NCI-H2029 (cell line): ENCODE measurements at regions not wholly inside any gene's neighbourhood (a gene's known extent, or its start where the extent isn't known, plus 50 kb on each side); places are given as distances from the start of the nearest gene placed in this dataset.
A peak's percentile ranks its signal among the peaks of the same experiment; 100 is the strongest.
"Not testable (repeated sequence)": the region's sequence is repeated elsewhere in the genome, so short reads cannot be mapped to it uniquely, and the experiment has no call there.

Experiments used
- DNase-seq: peaks from one replicate; lab custom pipeline; 2025; lab: John Stamatoyannopoulos, UW

GRCh38 chr4:157781361-157781760 is 391.5 kb downstream of the GASK1B start:
- no peak for DNase-seq

- no peak for DNase-seq
These were observed 393.7 kb downstream of the GASK1B start for GRCh38 chr4:157779081-157779480.

- DNase-seq = no peak
These were observed 395.8 kb downstream of the GASK1B start for GRCh38 chr4:157776930-157777528.

- no peak for DNase-seq
These were observed 396.9 kb downstream of the GASK1B start for GRCh38 chr4:157775971-157776370.

- no peak for DNase-seq
These were observed 399.9 kb downstream of the GASK1B start for GRCh38 chr4:157772907-157773306.

- no peak for DNase-seq
These were observed 404.4 kb downstream of the GASK1B start for GRCh38 chr4:157768419-157768818.

- no peak for DNase-seq
These were observed 409.3 kb downstream of the GASK1B start for GRCh38 chr4:157763490-157763889.

- no peak for DNase-seq
These were observed 418.4 kb downstream of the GASK1B start for GRCh38 chr4:157754410-157754809.

GRCh38 chr4:157751631-157752030 is 421.2 kb downstream of the GASK1B start:
- no peak for DNase-seq

GRCh38 chr4:157741642-157742041 is 431.2 kb downstream of the GASK1B start:
- no peak for DNase-seq

- DNase-seq = no peak
These were observed 433.6 kb downstream of the GASK1B start for GRCh38 chr4:157739242-157739641.

- DNase-seq = no peak
These were observed 444.6 kb downstream of the GASK1B start for GRCh38 chr4:157728215-157728614.

- no peak for DNase-seq
These were observed 445.7 kb downstream of the GASK1B start for GRCh38 chr4:157727163-157727562.

- no peak for DNase-seq
These were observed 450.7 kb downstream of the GASK1B start for GRCh38 chr4:157722146-157722545.

GRCh38 chr4:157713342-157713741 is 459.5 kb downstream of the GASK1B start:
- DNase-seq = peak; percentile 45

- DNase-seq = no peak
These were observed 466.7 kb downstream of the GASK1B start for GRCh38 chr4:157706155-157706554.

GRCh38 chr4:157702831-157703230 is 470.0 kb downstream of the GASK1B start:
- DNase-seq = no peak

GRCh38 chr4:157701695-157701994 is 471.2 kb downstream of the GASK1B start:
- no peak for DNase-seq

GRCh38 chr4:157700898-157701694 is 471.7 kb downstream of the GASK1B start:
- DNase-seq = no peak

- no peak for DNase-seq
These were observed 468.9 kb downstream of the GRIA2 start for GRCh38 chr4:157689476-157689875.

GRCh38 chr4:157687971-157688370 is 467.4 kb downstream of the GRIA2 start:
- no peak for DNase-seq

GRCh38 chr4:157679326-157679725 is 458.8 kb downstream of the GRIA2 start:
- not testable (repeated sequence) for DNase-seq

- DNase-seq = no peak
These were observed 457.9 kb downstream of the GRIA2 start for GRCh38 chr4:157678478-157678877.

GRCh38 chr4:157674699-157675098 is 454.2 kb downstream of the GRIA2 start:
- peak; percentile 45 for DNase-seq
